Skeletal muscle satellite cell (primary cell): ENCODE measurements at regions not wholly inside any gene's neighbourhood (a gene's known extent, or its start where the extent isn't known, plus 50 kb on each side); places are given as distances from the start of the nearest gene placed in this dataset.

ENCODE experiments used
- H3K27me3 ChIP-seq: 2 replicates; pipeline ENCODE4 v1.7.0; 2013; ENCODE audit warnings: low read length; ENCODE audit not compliant: control insufficient read depth, insufficient read depth
- H3K36me3 ChIP-seq: 2 replicates; pipeline ENCODE4 v1.7.0; 2013; ENCODE audit warnings: mild to moderate bottlenecking, control low read depth, low read length; ENCODE audit not compliant: insufficient read depth
- H3K4me1 ChIP-seq: 2 replicates; pipeline ENCODE4 v1.7.0; 2013; ENCODE audit warnings: low read length; ENCODE audit not compliant: control insufficient read depth, insufficient read depth
- H3K4me2 ChIP-seq: 2 replicates; pipeline ENCODE4 v1.7.0; 2013; ENCODE audit warnings: mild to moderate bottlenecking, low read length
- H3K4me3 ChIP-seq: 2 replicates; pipeline ENCODE4 v1.7.0; 2013; ENCODE audit warnings: low read length
- H3K9ac ChIP-seq: 2 replicates; pipeline ENCODE4 v1.7.0; 2013; ENCODE audit warnings: mild to moderate bottlenecking, low read depth, low read length, moderate library complexity
- H3K9me3 ChIP-seq: replicated peaks from 2 replicates; pipeline ENCODE4 v1.7.0; 2013; ENCODE audit warnings: mild to moderate bottlenecking, control low read depth, low read length

- no peak overlapping the region for H3K4me2 ChIP-seq
- no peaks in the 10 kb centered on the region for H3K9me3 ChIP-seq
- H3K27me3 ChIP-seq: no peaks in the 10 kb centered on the region
- H3K4me1 ChIP-seq: no peaks in the 10 kb centered on the region
- H3K36me3 ChIP-seq: no peaks in the 10 kb centered on the region
- H3K9ac ChIP-seq: no peak overlapping the region
- H3K4me3 ChIP-seq: no peak overlapping the region
Observed at GRCh38 chr6:170160628-170161611, 130.0 kb downstream of the DLL1 start.

DNA sequence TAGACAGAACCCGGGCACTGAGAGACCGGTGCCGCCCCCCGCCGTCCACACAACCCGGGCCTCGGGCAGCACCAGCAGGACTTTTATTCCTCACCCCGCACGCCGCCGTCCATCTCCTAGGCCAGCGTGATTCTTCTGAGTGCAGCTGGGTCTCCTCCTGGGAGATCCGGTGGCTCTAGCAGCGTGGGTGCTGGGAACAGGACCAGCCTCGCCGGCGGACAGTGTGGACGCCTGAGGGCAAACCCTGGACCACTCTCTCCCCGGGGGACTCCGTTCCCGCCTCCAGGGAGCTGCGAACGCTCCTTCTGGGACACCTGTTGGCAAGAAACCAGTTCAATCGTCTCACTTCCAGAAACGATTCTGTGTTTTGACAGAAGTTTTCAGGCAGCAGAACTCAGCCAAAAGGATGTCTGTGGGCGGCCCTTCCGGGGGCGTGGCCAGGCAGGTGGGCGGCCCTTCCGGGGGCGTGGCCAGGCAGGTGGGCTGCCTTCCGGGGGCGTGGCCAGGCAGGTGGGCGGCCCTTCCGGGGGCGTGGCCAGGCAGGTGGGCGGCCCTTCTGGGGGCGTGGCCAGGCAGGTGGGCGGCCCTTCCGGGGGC is 130.7 kb downstream of the DLL1 start:
- Histone ChIP-seq H3K27me3 (no peaks in the 10 kb centered on the region), H3K36me3 (no peaks in the 10 kb centered on the region), H3K4me2 (no peak overlapping the region), H3K9me3 (no peaks in the 10 kb centered on the region), H3K4me3 (no peak overlapping the region), H3K9ac (no peak overlapping the region), H3K4me1 (no peaks in the 10 kb centered on the region)

DNA sequence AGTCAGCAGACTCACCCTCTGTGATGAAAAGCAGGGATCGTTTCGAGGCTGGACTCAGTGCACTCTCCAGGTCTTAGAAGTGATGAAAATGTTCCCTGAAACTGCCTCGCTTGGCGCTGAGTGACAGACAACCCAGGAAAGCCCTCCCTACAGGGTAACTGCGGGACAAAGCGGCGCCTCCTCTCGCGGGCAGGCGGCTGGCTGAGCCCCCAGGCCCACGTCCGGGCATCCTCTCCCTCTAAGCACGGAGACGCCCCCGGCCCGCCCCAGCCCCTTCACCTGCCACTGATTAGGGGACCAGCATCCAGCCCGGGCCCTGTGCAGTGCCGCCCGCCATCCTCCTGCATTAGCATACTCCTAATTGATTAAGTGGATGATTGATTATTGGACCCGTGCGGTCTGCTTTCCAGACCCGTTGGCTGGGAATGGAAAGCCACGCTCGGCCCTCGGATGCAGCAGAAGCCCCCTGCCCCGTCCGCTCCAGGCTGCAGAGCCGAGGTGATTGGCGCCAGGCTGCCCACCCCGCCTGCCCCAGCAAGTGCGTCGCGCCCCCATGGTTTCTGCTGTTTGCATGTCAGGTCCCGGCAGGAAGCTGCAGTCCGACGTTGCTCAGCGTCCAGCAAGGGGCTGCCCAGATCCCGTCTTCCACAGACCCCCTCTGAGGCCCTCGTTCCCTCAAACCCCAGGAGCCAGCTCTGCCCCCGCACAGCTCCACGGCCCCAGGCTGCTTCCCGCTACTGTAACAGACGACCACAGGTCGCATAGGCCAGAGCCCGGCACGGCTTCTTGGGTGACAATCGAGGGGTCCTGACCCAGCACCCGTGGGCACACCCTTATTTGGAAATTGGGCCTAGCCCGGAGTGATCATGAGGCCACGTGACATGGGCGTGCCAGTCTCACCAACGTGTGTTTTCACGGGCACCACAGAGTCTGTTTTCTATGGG is 131.6 kb downstream of the DLL1 start:
- Histone ChIP-seq H3K36me3 (no peaks in the 10 kb centered on the region), H3K9me3 (no peaks in the 10 kb centered on the region), H3K9ac (no peak overlapping the region), H3K4me1 (no peaks in the 10 kb centered on the region), H3K27me3 (no peaks in the 10 kb centered on the region), H3K4me3 (no peak overlapping the region), H3K4me2 (no peak overlapping the region)

- no peak overlapping the region for H3K4me2 ChIP-seq
- H3K4me1 ChIP-seq: no peaks in the 10 kb centered on the region
- no peaks in the 10 kb centered on the region for H3K27me3 ChIP-seq
- H3K36me3 ChIP-seq: no peaks in the 10 kb centered on the region
- H3K9me3 ChIP-seq: no peaks in the 10 kb centered on the region
- no peak overlapping the region for H3K9ac ChIP-seq
- H3K4me3 ChIP-seq: no peak overlapping the region
Observed at GRCh38 chr6:170158296-170159021, 132.4 kb downstream of the DLL1 start.

GRCh38 chr6:170157567-170158218 is 133.2 kb downstream of the DLL1 start:
- Histone ChIP-seq H3K4me1 (no peaks in the 10 kb centered on the region), H3K4me3 (no peak overlapping the region), H3K9ac (no peak overlapping the region), H3K4me2 (no peak overlapping the region), H3K9me3 (no peaks in the 10 kb centered on the region), H3K36me3 (no peaks in the 10 kb centered on the region), H3K27me3 (no peaks in the 10 kb centered on the region)

GRCh38 chr6:170156448-170157375 is 134.2 kb downstream of the DLL1 start:
- Histone ChIP-seq H3K4me3 (no peak overlapping the region), H3K36me3 (no peaks in the 10 kb centered on the region), H3K4me2 (no peak overlapping the region), H3K9me3 (no peaks in the 10 kb centered on the region), H3K4me1 (no peaks in the 10 kb centered on the region), H3K9ac (no peak overlapping the region), H3K27me3 (no peaks in the 10 kb centered on the region)

DNA sequence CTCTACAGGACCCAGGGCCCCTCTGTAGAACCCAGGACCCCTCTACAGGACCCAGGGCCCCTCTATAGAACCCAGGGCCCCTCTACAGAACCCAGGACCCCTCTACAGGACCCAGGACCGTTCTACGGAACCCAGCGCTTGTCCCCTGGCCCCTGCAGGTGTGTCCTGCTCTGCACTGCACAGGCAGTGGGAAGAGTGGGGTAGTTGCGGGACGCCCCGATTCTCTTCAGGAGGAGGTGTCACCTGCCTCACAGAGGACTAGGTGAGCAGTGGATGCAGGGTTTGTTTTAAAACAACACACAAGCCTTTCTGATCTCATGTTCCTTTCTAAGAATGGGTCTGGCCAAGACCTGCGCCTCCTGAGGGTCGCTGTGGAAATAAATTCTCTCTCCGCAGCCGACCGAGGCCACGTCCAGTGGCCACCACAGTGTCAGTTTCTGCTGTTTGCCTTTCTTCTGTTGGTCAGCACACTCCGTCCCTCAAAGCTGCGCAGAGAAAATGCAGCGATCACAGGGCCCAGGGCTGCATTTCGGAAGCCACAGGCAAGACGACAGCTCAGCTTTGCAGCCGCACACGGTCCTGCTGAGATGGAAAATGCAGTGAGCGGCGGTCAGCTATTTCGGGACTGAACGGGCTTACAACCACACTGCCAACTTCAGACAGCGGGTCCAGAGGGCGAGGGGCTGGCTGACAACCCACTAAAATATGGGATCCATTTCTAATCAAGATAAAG is 135.2 kb downstream of the DLL1 start:
- Histone ChIP-seq H3K4me2 (no peak overlapping the region), H3K36me3 (no peaks in the 10 kb centered on the region), H3K9me3 (no peaks in the 10 kb centered on the region), H3K9ac (no peak overlapping the region), H3K4me3 (no peak overlapping the region), H3K4me1 (no peaks in the 10 kb centered on the region), H3K27me3 (no peaks in the 10 kb centered on the region)

GRCh38 chr6:170153436-170154319 is 137.2 kb downstream of the DLL1 start:
- Histone ChIP-seq H3K4me3 (no peak overlapping the region), H3K9me3 (no peaks in the 10 kb centered on the region), H3K4me2 (no peak overlapping the region), H3K9ac (no peak overlapping the region), H3K36me3 (no peaks in the 10 kb centered on the region), H3K4me1 (no peaks in the 10 kb centered on the region), H3K27me3 (no peaks in the 10 kb centered on the region)

GRCh38 chr6:170152989-170153388 is 137.9 kb downstream of the DLL1 start:
- Histone ChIP-seq H3K9me3 (no peaks in the 10 kb centered on the region), H3K27me3 (no peaks in the 10 kb centered on the region), H3K4me3 (no peak overlapping the region), H3K4me2 (no peak overlapping the region), H3K9ac (no peak overlapping the region), H3K36me3 (no peaks in the 10 kb centered on the region), H3K4me1 (no peaks in the 10 kb centered on the region)
